NCI-H526 treated with DMSO at 0.1 percent for 48 hours (cell line): ENCODE measurements at regions not wholly inside any gene's neighbourhood (a gene's known extent, or its start where the extent isn't known, plus 50 kb on each side); places are given as distances from the start of the nearest gene placed in this dataset.

Source experiments
- DNase-seq: peaks from one replicate; lab custom pipeline; 2025; lab: John Stamatoyannopoulos, UW

GRCh38 chr1:68378296-68379084 lies 71.3 kb downstream of the RPE65 start:
- DNase-seq, result no peak

- no peak for DNase-seq
Measured at GRCh38 chr1:68377098-68377497, 72.7 kb downstream of the RPE65 start.

- DNase-seq, result no peak
Measured at GRCh38 chr1:68376441-68376840, 73.3 kb downstream of the RPE65 start.

- DNase-seq, result no peak
Measured at GRCh38 chr1:68375919-68376318, 73.8 kb downstream of the RPE65 start.

- DNase-seq, result no peak
Measured at GRCh38 chr1:68373173-68373572, 76.6 kb downstream of the RPE65 start.

GRCh38 chr1:68372487-68372886 lies 77.3 kb downstream of the RPE65 start:
- DNase-seq, result no peak

- no peak for DNase-seq
Measured at GRCh38 chr1:68370101-68370915, 79.4 kb downstream of the RPE65 start.

- DNase-seq, result no peak
Measured at GRCh38 chr1:68366572-68366971, 83.2 kb downstream of the RPE65 start.

- DNase-seq, result no peak
Measured at GRCh38 chr1:68365709-68366382, 83.9 kb downstream of the RPE65 start.

GRCh38 chr1:68363339-68363738 lies 86.4 kb downstream of the RPE65 start:
- DNase-seq, result no peak

GRCh38 chr1:68361346-68361910 lies 88.3 kb downstream of the RPE65 start:
- DNase-seq, result no peak

- DNase-seq, result no peak
Measured at GRCh38 chr1:68359045-68359444, 90.7 kb downstream of the RPE65 start.

- DNase-seq, result no peak
Measured at GRCh38 chr1:68358439-68358838, 91.3 kb downstream of the RPE65 start.

- DNase-seq, result no peak
Measured at GRCh38 chr1:68355614-68356013, 94.1 kb downstream of the RPE65 start.

- no peak for DNase-seq
Measured at GRCh38 chr1:68352202-68352601, 97.6 kb downstream of the RPE65 start.

GRCh38 chr1:68347415-68347814 lies 102.3 kb downstream of the RPE65 start:
- no peak for DNase-seq

GRCh38 chr1:68346188-68346808 lies 103.5 kb downstream of the RPE65 start:
- DNase-seq, result peak; percentile 15

GRCh38 chr1:68344208-68344607 lies 105.5 kb downstream of the RPE65 start:
- DNase-seq, result no peak

- no peak for DNase-seq
Measured at GRCh38 chr1:68340951-68341350, 108.6 kb upstream of the WLS start.

- no peak for DNase-seq
Measured at GRCh38 chr1:68339505-68339904, 107.2 kb upstream of the WLS start.

GRCh38 chr1:68338081-68338480 lies 105.8 kb upstream of the WLS start:
- DNase-seq, result no peak

- no peak for DNase-seq
Measured at GRCh38 chr1:68332041-68332440, 99.7 kb upstream of the WLS start.
